GM06990 (cell line): ENCODE measurements at regions not wholly inside any gene's neighbourhood (a gene's known extent, or its start where the extent isn't known, plus 50 kb on each side); places are given as distances from the start of the nearest gene placed in this dataset.

Experiments used
- DNase-seq: peaks from one replicate; pipeline ENCODE4 v3.0.0-alpha.2; 2011; ENCODE audit not compliant: insufficient read length; ENCODE audit errors: extremely low read depth
- H3K27me3 ChIP-seq: replicated peaks from 2 replicates; pipeline ENCODE4 v1.6.0; 2011; ENCODE audit warnings: low read length; ENCODE audit not compliant: control insufficient read depth, insufficient read depth
- H3K36me3 ChIP-seq: 2 replicates; pipeline ENCODE4 v1.5.1; 2011; ENCODE audit warnings: low read length; ENCODE audit not compliant: control insufficient read depth, insufficient read depth
- H3K4me3 ChIP-seq: replicated peaks from 2 replicates; pipeline ENCODE4 v1.5.1; 2011; ENCODE audit warnings: low read depth, mild to moderate bottlenecking, control low read depth, low read length
- TF ChIP-seq, protein P1 (sequence below): IDR thresholded peaks from 2 replicates; pipeline ENCODE4 v1.5.1; 2011; ENCODE audit warnings: low read length, control low read depth, mild to moderate bottlenecking, inconsistent platforms; ENCODE audit not compliant: insufficient read depth, poor library complexity, severe bottlenecking

- TF ChIP-seq, protein P1, sequence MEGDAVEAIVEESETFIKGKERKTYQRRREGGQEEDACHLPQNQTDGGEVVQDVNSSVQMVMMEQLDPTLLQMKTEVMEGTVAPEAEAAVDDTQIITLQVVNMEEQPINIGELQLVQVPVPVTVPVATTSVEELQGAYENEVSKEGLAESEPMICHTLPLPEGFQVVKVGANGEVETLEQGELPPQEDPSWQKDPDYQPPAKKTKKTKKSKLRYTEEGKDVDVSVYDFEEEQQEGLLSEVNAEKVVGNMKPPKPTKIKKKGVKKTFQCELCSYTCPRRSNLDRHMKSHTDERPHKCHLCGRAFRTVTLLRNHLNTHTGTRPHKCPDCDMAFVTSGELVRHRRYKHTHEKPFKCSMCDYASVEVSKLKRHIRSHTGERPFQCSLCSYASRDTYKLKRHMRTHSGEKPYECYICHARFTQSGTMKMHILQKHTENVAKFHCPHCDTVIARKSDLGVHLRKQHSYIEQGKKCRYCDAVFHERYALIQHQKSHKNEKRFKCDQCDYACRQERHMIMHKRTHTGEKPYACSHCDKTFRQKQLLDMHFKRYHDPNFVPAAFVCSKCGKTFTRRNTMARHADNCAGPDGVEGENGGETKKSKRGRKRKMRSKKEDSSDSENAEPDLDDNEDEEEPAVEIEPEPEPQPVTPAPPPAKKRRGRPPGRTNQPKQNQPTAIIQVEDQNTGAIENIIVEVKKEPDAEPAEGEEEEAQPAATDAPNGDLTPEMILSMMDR = no peak
- Histone ChIP-seq H3K36me3 (no peaks in the 10 kb centered on the region), H3K4me3 (no peak overlapping the region), H3K27me3 (no peaks in the 10 kb centered on the region)
- no peak for DNase-seq
Measured at GRCh38 chrX:38941675-38942074, 140.4 kb downstream of the MID1IP1 start.

DNA sequence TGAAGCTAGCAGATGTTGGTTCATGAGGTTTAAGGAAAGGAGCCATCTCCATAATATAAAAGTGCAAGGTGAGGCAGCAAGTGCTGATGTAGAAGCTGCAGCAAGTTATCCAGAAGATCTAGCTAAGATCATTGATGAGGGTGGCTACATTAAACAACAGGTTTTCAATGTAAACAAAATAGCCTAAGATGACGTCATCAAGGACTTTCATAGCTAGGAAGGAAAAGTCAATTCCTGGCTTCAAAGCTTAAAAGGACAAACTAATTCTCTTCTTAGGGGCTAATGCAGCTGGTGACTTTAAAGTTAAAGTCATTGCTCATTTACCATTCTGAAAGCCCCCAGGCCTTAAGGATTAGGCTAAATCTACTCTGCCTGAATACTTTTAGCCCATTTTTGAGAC, 141.9 kb downstream of the MID1IP1 start:
- TF ChIP-seq, protein P1 = no peak
- Histone ChIP-seq H3K36me3 (no peaks in the 10 kb centered on the region), H3K27me3 (no peaks in the 10 kb centered on the region), H3K4me3 (no peak overlapping the region)
- DNase-seq = no peak

- no peak for DNase-seq
Measured at GRCh38 chrX:38948046-38948445, 146.8 kb downstream of the MID1IP1 start.

DNA sequence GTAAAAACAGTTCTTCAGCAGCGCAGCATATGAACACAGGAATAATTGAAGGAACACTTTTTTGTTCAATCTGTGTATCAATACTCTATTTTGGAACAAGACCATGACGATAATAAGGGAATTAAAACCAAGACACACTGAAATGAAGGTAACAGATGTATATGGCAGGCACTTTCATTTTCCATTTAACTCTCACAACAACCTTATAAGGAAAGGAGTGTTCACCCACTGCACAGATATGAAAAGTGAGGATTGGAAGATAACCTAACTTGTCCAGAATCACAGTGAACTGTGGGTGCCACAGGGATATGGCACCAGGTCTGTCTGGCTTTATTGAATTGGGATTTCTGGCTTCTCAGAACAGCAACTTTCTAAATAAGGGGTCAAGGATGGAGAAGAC, 153.3 kb downstream of the MID1IP1 start:
- Histone ChIP-seq H3K36me3 (no peaks in the 10 kb centered on the region), H3K4me3 (no peak overlapping the region), H3K27me3 (no peaks in the 10 kb centered on the region)
- TF ChIP-seq, protein P1 = no peak
- DNase-seq = no peak

More at GRCh38 chrX:38948046-38948445, 146.8 kb downstream of the MID1IP1 start:
- Histone ChIP-seq H3K4me3 (no peak overlapping the region), H3K36me3 (no peaks in the 10 kb centered on the region), H3K27me3 (no peaks in the 10 kb centered on the region)
- TF ChIP-seq, protein P1 = no peak

DNA sequence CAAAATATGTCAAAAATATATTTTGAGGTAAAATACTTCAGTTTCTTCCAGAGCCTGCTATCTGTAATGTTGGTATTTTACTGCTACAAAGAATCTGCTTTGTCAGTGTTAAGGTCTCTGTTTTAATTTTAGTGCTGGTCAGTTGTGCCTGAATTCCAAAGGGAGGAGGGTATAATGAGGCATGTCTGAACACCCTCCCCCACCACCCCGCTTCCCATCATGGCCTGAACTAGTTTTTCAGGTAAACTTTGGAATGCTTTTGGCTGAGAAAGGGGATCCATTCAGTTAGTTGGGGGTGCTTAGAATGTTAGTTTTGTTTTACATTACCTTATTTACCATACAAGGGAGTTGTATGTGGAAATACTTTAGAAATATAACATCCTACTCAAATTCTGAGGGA, 158.5 kb downstream of the MID1IP1 start:
- Histone ChIP-seq H3K4me3 (no peak overlapping the region), H3K27me3 (no peaks in the 10 kb centered on the region), H3K36me3 (no peaks in the 10 kb centered on the region)
- no peak for DNase-seq
- TF ChIP-seq, protein P1 = no peak

DNA sequence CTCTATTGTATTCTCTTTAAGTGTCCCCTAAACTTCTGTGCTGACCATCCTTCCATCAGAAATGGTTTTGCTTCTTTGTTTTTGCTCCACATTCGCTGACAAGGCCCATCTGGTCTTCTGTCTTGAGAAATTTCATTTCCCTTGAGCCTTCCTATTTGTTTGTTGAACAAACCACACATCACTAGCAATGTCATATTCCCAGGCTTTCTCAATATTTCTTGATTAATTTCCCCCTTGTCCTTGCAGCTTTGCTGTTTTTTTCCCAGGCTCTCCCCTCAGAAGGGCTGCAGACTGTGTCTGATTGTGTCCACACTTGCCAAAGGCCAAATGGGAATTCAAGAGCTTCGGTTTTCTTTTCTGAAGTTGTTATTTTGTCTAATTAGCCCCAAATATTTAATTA, 158.9 kb downstream of the MID1IP1 start:
- TF ChIP-seq, protein P1 = no peak
- Histone ChIP-seq H3K27me3 (no peaks in the 10 kb centered on the region), H3K36me3 (no peaks in the 10 kb centered on the region), H3K4me3 (no peak overlapping the region)
- no peak for DNase-seq
